Stimulated activated memory B cell treated with anti-CD40 and anti-IgM and Interleukin-4, amounts not matched to agents 10 μg/mL and 1 μg/mL and 100 μg/mL, for 72 hours (primary cell): ENCODE measurements at regions not wholly inside any gene's neighbourhood (a gene's known extent, or its start where the extent isn't known, plus 50 kb on each side); places are given as distances from the start of the nearest gene placed in this dataset.
A peak's percentile ranks its signal among the peaks of the same experiment; 100 is the strongest.
"Not testable (repeated sequence)": the region's sequence is repeated elsewhere in the genome, so short reads cannot be mapped to it uniquely, and the experiment has no call there.

Source experiments
- ATAC-seq: fragments of 150-1000 bp; cut with Tn5 transposase; 2 replicates; pipeline ENCODE4 v1.10.0; 2021
- H3K27ac Mint-ChIP-seq: one replicate; pipeline ENCODE4 v1.8.0; 2022; ENCODE audit warnings: mild to moderate bottlenecking, mixed read lengths
- H3K27me3 Mint-ChIP-seq: one replicate; pipeline ENCODE4 v1.8.0; 2022; ENCODE audit warnings: mixed read lengths
- H3K36me3 Mint-ChIP-seq: one replicate; pipeline ENCODE4 v1.8.0; 2022; ENCODE audit warnings: mixed read lengths
- H3K4me1 Mint-ChIP-seq: one replicate; pipeline ENCODE4 v1.8.0; 2022; ENCODE audit warnings: mixed read lengths
- H3K4me3 Mint-ChIP-seq: one replicate; pipeline ENCODE4 v1.8.0; 2022; ENCODE audit warnings: mild to moderate bottlenecking, moderate library complexity, mixed read lengths
- H3K9me3 Mint-ChIP-seq: one replicate; pipeline ENCODE4 v1.8.0; 2022; ENCODE audit warnings: mixed read lengths

DNA sequence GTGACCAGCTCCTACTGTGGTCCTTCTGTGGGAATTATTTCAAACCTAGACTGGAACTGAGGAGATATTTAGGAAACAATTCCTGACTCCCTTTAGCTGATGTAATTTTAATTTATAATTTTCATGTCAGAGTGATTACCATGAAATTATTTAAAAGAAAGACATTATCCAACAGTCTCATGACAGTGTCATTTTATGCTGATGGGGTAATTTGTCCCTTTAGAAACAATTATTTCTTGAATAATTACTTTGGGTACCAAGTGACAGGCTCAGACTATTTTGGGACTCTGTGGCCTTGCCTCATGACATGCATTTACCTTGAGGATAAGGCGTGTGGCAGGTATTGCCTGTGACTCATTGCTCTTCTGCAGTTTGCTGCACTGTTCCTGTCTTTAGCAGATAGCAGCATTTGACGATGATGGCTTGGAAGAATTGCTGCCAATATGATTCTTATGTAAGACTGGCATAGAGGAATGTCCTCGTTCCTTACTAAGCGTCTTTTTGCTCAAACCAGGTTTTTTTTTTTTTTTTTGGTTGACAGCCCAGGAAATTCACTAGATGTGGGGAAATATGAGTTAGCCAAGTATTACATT, 206.0 kb upstream of the HMCN1 start:
- H3K4me3 Mint-ChIP-seq, result no peak overlapping the region
- H3K36me3 Mint-ChIP-seq, result no peaks in the 10 kb centered on the region
- H3K4me1 Mint-ChIP-seq, result peaks cover 15% of the 10 kb centered on the region
- ATAC-seq, result no peak
- H3K27me3 Mint-ChIP-seq, result no peaks in the 10 kb centered on the region
- H3K27ac Mint-ChIP-seq, result no peak overlapping the region
- H3K9me3 Mint-ChIP-seq, result no peaks in the 10 kb centered on the region

DNA sequence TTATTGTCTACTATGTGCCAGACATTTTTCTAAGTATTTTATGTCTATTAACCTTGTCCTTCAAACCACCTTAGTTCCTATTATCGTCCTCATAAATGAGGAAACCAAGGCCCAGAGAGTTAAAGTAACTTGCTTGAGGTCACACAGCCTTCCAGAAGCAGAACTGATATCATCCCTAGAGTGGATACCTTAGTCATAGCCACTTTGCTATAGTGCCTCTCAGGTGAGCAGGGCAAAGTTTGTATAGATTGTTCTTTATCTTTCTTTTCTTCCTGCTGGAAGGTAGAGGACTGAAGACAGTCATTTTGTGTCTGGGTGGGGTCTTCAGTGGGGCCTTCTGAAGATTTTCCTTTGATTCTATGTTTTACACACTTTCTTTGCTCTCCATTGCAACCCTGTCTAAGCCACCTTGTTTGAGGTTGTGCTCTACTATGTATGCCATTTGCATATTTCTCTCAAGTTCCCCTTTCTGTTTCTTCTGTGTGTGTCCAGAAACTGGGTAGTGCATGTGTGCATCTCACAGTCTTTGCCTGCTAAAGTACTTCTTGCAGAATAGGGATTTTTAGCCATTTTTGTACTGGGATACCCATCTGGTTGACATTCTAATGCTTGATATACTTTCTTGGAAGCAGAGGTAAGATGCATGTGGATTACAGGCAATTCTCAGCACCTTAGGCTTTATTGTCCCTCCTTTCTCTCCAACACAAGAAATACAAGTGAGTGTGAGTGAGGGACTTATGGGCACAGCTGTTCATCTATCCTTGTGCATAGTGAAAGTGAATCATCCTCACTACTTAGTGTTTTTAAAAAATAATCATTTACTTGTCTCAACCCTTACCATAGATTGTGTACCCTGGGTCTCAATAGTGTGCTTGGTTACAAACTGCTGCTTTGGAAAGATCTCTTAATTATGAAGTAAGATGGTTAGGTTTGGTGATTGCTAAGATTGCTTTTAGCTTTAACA, 207.6 kb upstream of the HMCN1 start:
- no peaks in the 10 kb centered on the region for H3K27me3 Mint-ChIP-seq
- ATAC-seq, result peak; percentile 99
- H3K4me3 Mint-ChIP-seq, result no peak overlapping the region
- H3K9me3 Mint-ChIP-seq, result no peaks in the 10 kb centered on the region
- H3K4me1 Mint-ChIP-seq, result peaks cover 15% of the 10 kb centered on the region
- no peak overlapping the region for H3K27ac Mint-ChIP-seq
- H3K36me3 Mint-ChIP-seq, result no peaks in the 10 kb centered on the region

DNA sequence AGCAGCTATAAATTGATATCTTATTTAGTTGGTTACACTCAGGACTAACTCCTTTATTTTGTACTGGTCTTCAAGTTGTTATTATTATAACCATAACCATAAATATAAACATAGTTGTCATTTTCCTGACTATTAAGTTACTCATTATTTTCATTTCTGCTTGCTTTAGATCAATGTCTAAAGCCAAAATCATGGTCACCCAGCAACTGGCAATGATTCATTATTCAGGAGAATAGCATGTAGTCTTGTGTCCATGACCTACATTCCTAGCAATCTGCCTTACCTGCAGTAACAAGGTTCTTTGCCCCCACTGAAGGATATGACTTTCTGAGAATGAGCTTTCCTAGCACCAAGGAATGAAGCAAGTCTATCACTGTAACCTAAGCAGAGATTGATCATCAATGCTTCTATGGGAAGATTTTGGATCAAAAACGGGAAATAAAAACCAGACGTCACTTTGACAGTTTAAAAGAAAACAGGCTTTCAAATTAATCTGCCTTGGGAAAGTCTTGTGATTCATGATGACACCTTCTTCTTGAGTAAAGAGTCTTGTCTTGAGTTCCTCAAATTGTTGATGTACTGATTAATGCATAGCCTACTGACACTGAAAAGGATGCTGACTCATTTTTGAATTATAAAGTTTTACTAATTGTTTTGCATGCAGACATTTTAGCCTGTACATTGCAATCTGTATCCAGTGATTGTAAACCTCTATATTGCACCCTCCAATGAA, 203.3 kb upstream of the IVNS1ABP start:
- no peaks in the 10 kb centered on the region for H3K9me3 Mint-ChIP-seq
- H3K36me3 Mint-ChIP-seq, result peaks cover 5% of the 10 kb centered on the region
- H3K27me3 Mint-ChIP-seq, result no peaks in the 10 kb centered on the region
- H3K27ac Mint-ChIP-seq, result no peak overlapping the region
- ATAC-seq, result no peak
- no peaks in the 10 kb centered on the region for H3K4me1 Mint-ChIP-seq
- no peak overlapping the region for H3K4me3 Mint-ChIP-seq

DNA sequence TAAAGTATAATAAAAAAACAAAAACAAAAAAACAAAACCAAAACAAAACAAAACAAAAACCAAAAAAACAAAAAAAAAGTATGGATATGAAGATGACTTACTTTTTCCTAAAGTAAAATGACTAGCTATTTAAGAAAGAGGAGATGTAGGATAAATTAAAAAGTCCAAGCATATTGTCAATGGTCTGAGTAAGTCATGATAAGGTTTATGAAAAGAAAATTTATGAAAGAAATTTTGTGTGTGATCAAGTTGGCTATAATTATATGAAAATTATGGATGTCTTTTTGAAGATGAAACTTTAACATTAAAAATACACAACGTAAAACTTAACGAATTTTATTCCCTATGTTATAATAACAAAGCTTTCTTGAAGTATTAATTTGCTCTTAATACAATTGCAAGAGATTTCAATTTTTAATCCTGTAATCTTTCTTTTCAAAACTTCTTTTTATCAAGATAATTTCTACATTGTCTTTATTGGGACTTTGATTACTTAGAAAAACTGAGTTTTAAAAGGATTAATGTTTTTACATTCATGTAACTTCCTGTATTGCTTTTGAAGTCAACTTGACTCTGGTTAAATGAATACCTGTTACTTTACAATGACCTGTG, 200.9 kb upstream of the IVNS1ABP start:
- H3K4me1 Mint-ChIP-seq, result no peaks in the 10 kb centered on the region
- no peak for ATAC-seq
- no peak overlapping the region for H3K27ac Mint-ChIP-seq
- H3K4me3 Mint-ChIP-seq, result no peak overlapping the region
- H3K36me3 Mint-ChIP-seq, result peaks cover 5% of the 10 kb centered on the region
- no peaks in the 10 kb centered on the region for H3K9me3 Mint-ChIP-seq
- no peaks in the 10 kb centered on the region for H3K27me3 Mint-ChIP-seq

DNA sequence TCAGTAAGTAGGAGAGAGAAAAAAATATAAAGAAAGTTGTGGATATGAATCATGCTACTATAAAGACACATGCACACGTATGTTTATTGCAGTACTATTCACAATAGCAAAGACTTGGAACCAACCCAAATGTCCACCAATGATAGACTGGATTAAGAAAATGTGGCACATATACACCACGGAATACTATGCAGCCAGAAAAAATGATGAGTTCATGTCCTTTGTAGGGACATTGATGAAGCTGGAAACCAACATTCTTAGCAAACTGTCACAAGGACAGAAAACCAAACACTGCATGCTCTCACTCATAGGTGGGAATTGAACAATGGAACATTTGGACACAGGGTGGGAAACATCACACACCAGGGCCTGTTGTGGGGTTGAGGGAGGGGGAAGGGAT, 200.3 kb upstream of the IVNS1ABP start:
- not testable (repeated sequence) for H3K27me3 Mint-ChIP-seq, H3K36me3 Mint-ChIP-seq, H3K9me3 Mint-ChIP-seq, H3K4me1 Mint-ChIP-seq, H3K27ac Mint-ChIP-seq, H3K4me3 Mint-ChIP-seq, ATAC-seq

DNA sequence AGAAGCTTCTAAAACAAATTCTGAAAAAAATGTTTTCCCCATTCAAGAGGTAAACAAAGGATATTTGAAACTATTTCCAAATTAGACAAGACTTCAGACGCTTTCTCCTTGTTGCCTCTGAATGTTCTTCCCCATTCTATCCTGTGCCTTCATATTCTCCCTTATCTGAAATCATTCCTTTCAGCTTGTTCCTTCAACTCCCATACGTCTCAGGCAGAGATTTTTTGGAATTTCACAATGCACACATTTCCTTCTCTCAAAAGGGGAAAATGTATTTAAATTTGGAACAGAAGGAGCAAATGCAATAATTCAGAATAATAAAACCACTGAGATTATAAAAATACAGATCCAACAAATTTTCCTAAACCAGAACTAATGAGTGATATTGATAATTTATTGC, 198.7 kb upstream of the IVNS1ABP start:
- H3K36me3 Mint-ChIP-seq, result peaks cover 5% of the 10 kb centered on the region

DNA sequence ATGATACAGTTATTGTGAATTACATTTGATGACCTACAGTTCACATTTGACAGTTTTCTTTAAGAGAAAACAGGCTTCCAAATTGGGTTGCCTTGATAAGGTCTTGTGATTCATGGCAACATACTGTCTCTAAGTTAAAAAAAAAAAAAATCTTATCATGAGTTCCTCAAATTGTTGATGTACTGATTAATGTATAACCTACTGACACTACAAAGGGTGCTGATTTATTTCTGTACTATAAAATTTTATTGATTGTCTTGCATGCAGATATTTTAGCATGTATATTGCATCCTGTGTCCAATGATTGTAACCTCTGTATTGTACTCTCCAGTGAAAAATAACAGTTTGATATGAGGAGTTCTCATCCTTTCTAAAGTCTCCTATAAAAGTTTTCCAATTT, 197.3 kb upstream of the IVNS1ABP start:
- Mint-ChIP-seq H3K9me3 (no peaks in the 10 kb centered on the region), H3K27ac (no peak overlapping the region), H3K27me3 (no peaks in the 10 kb centered on the region), H3K4me1 (no peaks in the 10 kb centered on the region), H3K4me3 (no peak overlapping the region), H3K36me3 (peaks cover 5% of the 10 kb centered on the region)
- no peak for ATAC-seq

More for the DNA sequence above, 198.7 kb upstream of the IVNS1ABP start:
- H3K4me1 Mint-ChIP-seq, result no peaks in the 10 kb centered on the region
- no peak overlapping the region for H3K4me3 Mint-ChIP-seq
- no peak for ATAC-seq
- H3K27me3 Mint-ChIP-seq, result no peaks in the 10 kb centered on the region
- no peaks in the 10 kb centered on the region for H3K9me3 Mint-ChIP-seq
- no peak overlapping the region for H3K27ac Mint-ChIP-seq

DNA sequence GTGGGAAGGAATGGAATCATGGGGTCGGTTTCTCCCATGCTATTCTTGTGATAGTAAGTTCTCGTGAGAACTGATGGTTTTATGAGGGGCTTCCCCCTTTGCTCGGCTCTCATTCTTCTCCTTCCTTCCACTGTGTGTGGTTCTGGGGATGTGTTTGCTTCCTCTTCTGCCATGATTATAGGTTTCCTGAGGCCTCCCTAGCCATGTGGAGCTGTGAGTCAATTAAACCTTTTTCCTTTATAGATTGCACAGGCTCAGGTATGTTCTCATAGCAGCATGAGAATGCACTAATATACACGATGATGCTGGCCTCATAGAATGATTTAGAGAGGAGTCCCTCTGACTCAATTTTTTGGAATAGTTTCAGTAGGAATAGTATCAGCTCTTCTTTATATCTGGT, 195.4 kb upstream of the IVNS1ABP start:
- Mint-ChIP-seq H3K9me3 (peaks cover 3% of the 10 kb centered on the region), H3K27ac (no peak overlapping the region)

DNA sequence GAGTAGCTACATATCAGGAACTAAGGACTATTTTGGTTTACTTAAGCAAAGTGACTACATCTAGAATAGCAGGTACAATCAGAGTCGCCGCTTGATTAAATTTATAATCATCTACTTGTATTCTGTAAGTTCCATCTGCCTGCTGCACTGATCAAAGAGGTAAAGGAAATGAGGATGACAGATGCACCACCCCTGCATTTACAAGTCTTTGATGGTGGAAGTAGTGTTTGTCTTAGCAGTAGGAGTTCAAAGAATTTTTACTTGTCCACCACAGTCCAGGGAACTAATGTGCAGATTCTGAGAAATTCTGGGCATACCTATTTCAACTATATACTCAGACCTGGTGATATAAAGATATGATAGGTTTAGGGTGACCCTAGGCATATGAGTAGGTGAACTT, 184.1 kb upstream of the IVNS1ABP start:
- H3K9me3 Mint-ChIP-seq, result peaks cover under 1% of the 10 kb centered on the region
- no peak overlapping the region for H3K27ac Mint-ChIP-seq
- H3K36me3 Mint-ChIP-seq, result peaks cover under 1% of the 10 kb centered on the region
- no peak overlapping the region for H3K4me3 Mint-ChIP-seq
- no peaks in the 10 kb centered on the region for H3K4me1 Mint-ChIP-seq
- no peak for ATAC-seq
- H3K27me3 Mint-ChIP-seq, result no peaks in the 10 kb centered on the region

More for the DNA sequence above, 195.4 kb upstream of the IVNS1ABP start:
- H3K36me3 Mint-ChIP-seq, result peaks cover 5% of the 10 kb centered on the region
- no peaks in the 10 kb centered on the region for H3K27me3 Mint-ChIP-seq
- H3K4me3 Mint-ChIP-seq, result no peak overlapping the region
- no peaks in the 10 kb centered on the region for H3K4me1 Mint-ChIP-seq
- no peak for ATAC-seq

DNA sequence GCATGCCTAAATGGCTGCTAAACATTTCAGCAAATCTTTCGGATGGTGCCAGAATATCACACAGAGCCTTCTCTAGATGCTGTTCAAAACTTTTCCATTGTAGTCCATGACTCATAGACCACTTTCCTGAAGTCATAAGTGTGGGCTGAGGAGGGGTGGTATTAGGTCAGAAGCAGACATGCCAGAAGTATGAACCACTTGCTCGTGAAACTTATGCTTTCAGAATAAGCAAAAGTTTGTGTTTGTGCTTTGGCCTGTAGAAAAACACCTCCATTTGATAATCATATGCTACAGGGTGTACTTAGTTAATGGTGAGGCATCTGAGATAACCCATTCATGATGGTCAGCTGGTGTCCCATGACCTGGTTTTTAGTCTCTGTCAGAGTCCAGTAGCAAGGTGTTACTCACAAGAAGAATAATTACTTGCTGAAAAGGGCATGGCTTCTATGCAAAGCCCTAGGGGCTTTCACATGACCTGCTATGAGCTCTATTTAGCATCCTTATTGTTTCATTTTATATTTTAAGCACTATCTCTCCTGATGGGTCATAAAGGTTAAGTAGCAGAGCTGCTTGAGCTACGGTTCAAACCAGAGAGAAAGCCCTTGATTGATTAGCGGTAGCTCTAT, 183.1 kb upstream of the IVNS1ABP start:
- no peak overlapping the region for H3K4me3 Mint-ChIP-seq
- H3K9me3 Mint-ChIP-seq, result no peaks in the 10 kb centered on the region
- no peaks in the 10 kb centered on the region for H3K4me1 Mint-ChIP-seq
- no peaks in the 10 kb centered on the region for H3K27me3 Mint-ChIP-seq
- no peak overlapping the region for H3K27ac Mint-ChIP-seq
- peak; percentile 31 for ATAC-seq
- no peaks in the 10 kb centered on the region for H3K36me3 Mint-ChIP-seq

DNA sequence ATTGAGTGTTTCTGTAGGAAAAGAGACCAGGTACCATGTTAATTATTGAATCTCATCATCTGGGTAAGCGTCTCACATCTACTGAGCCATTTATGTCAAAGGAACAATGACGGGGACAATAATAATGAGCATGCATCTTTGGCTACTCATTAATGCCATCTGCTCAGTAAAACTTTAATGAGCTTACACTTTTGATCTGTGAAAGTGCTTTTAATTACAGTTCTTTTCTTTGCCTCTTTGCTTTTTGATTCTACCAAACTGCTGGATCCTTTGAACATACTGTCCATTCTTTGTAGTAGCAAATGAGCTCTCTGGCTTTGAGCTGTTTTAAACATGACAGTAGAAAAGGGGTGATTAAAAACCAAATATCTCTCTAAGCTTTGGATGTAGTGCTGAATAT, 181.2 kb upstream of the IVNS1ABP start:
- Mint-ChIP-seq H3K4me3 (no peak overlapping the region), H3K9me3 (no peaks in the 10 kb centered on the region), H3K4me1 (no peaks in the 10 kb centered on the region), H3K27me3 (no peaks in the 10 kb centered on the region), H3K36me3 (no peaks in the 10 kb centered on the region), H3K27ac (no peak overlapping the region)
- no peak for ATAC-seq

DNA sequence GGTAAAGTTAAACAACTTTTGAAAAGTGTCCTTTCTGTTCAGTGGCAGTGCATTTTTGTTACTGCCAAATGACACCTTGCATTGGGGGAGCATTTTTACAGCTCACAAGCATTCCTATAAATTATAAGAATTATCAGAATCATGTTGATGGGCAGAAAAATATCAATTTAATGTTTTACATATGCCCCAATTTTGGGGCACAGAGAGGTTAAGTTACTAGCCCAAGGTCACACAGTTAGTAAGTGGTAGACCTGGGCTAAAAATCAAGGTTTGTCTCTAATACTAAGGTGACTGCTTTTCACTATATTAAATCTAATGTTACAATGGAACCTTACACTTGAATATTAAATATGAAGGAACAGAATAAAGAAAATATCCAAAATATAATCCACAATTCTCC, 180.1 kb upstream of the IVNS1ABP start:
- H3K4me3 Mint-ChIP-seq, result no peak overlapping the region
- no peaks in the 10 kb centered on the region for H3K27me3 Mint-ChIP-seq
- no peaks in the 10 kb centered on the region for H3K4me1 Mint-ChIP-seq
- no peaks in the 10 kb centered on the region for H3K9me3 Mint-ChIP-seq
- H3K27ac Mint-ChIP-seq, result no peak overlapping the region
- no peaks in the 10 kb centered on the region for H3K36me3 Mint-ChIP-seq
- ATAC-seq, result no peak

DNA sequence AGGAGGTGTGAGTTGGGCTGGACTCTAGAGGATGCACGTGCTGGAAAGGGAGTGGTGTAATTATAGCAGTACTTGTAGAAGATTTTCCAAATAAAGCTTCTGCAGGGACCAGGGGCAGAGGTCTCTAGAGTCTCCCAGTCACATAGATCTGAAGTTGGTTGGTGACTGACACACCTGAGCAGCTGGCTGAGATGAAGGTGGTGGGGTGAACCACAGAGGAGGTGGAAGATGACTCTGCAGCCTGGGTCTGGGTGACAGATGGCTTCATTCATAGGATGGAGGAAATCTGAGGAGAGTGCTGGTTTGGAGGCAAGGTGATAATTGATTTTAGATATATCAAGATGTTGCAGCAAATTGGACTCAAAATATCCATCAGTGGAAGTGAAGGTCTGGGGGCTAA, 178.9 kb upstream of the IVNS1ABP start:
- no peaks in the 10 kb centered on the region for H3K36me3 Mint-ChIP-seq
- no peaks in the 10 kb centered on the region for H3K4me1 Mint-ChIP-seq
- H3K27me3 Mint-ChIP-seq, result no peaks in the 10 kb centered on the region
- no peak for ATAC-seq
- no peaks in the 10 kb centered on the region for H3K9me3 Mint-ChIP-seq
- H3K4me3 Mint-ChIP-seq, result no peak overlapping the region
- H3K27ac Mint-ChIP-seq, result no peak overlapping the region

DNA sequence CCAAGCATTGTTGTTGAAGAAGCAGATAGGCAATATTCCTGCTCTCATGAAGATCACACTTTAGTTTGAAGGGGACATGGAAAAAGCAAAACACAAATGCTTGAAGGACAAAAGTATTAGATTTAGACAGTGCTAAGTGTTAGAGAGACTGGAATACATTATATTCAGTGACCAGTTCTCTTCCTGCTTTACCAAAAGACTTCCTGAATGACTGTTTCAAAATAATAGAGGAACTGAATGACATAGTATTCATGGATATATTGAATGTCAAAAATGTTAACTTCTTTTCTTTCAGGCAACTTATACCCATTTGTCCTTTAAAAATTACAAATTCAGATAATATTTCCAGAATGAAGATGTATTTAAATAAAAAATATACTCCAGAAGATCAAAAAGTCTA, 178.0 kb upstream of the IVNS1ABP start:
- Mint-ChIP-seq H3K27ac (no peak overlapping the region), H3K36me3 (no peaks in the 10 kb centered on the region), H3K9me3 (no peaks in the 10 kb centered on the region), H3K4me3 (no peak overlapping the region), H3K4me1 (no peaks in the 10 kb centered on the region), H3K27me3 (no peaks in the 10 kb centered on the region)
- ATAC-seq, result no peak
